ENCODE measurements at regions not wholly inside any gene's neighbourhood (a gene's known extent, or its start where the extent isn't known, plus 50 kb on each side); places are given as distances from the start of the nearest gene placed in this dataset.
"Not testable (repeated sequence)": the region's sequence is repeated elsewhere in the genome, so short reads cannot be mapped to it uniquely, and the experiment has no call there.

DNA sequence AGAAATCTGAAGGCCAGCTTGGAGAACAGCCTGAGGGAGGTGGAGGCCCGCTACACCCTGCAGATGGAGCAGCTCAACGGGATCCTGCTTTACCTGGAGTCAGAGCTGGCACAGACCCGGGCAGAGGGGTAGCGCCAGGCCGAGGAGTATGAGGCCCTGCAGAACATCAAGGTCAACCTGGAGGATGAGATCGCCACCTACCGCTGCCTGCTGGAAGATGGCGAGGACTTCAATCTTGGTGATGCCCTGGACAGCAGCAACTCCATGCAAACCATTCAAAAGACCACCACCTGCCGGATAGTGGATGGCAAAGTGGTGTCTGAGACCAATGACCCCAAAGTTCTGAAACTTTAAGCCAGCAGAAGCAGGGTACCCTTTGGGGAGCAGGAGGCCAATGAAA lies 318.4 kb downstream of the ZFHX3 start:
- DNase-seq, H3K9me3 ChIP-seq, H3K4me3 ChIP-seq, H3K36me3 ChIP-seq, H3K27me3 ChIP-seq, H3K4me1 ChIP-seq, H3K27ac ChIP-seq: not testable (repeated sequence)

DNA sequence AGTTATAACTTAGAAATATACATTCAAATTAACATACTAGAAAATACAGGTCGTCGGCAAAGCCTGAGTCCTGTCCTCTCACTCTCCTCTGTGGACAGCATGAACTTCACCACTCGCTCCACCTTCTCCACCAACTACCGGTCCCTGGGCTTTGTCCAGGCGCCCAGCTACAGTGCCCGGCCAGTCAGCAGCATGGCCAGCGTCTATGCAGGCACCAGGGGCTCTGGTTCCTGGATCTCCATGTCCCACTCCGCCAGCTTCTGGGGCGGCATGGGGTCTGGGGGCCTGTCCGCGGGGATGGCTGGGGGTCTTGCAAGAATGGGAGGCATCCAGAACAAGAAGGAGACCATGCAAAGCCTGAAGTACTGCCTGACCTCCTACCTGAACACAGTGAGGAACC lies 319.4 kb downstream of the ZFHX3 start:
- Histone ChIP-seq H3K4me1 (no peaks in the 10 kb centered on the region), H3K4me3 (no peak overlapping the region), H3K27ac (no peak overlapping the region), H3K9me3 (peaks cover 0 to 3% (median 0%) of the 10 kb centered on the region in 4 donors), H3K27me3 (no peaks in the 10 kb centered on the region), H3K36me3 (no peaks in the 10 kb centered on the region)
- TF ChIP-seq, protein P1, sequence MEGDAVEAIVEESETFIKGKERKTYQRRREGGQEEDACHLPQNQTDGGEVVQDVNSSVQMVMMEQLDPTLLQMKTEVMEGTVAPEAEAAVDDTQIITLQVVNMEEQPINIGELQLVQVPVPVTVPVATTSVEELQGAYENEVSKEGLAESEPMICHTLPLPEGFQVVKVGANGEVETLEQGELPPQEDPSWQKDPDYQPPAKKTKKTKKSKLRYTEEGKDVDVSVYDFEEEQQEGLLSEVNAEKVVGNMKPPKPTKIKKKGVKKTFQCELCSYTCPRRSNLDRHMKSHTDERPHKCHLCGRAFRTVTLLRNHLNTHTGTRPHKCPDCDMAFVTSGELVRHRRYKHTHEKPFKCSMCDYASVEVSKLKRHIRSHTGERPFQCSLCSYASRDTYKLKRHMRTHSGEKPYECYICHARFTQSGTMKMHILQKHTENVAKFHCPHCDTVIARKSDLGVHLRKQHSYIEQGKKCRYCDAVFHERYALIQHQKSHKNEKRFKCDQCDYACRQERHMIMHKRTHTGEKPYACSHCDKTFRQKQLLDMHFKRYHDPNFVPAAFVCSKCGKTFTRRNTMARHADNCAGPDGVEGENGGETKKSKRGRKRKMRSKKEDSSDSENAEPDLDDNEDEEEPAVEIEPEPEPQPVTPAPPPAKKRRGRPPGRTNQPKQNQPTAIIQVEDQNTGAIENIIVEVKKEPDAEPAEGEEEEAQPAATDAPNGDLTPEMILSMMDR (IDR thresholded peaks at IDR 0.05): no peak
- no peak for TF ChIP-seq POLR2A (IDR thresholded peaks at IDR 0.05)
- no peak for DNase-seq

DNA sequence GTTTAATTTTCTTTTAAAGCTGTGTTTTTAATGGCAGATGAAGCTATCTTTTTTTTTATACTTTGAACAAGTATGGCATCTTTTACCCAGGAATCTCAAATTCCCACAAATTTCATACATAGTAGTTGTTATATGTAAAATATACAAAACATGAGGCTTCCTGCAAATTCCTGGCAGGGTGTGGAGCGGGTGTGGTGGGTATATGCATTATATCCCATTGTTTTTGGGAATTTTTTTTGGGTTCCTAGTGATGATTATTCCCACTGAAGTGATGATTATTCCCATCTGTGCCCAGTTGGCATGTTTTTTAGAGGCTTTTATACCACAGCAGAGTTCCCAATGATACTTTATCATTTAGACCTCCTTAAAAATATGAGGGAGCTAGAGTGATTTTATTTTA lies 320.4 kb downstream of the ZFHX3 start:
- no peaks in the 10 kb centered on the region for H3K4me1 ChIP-seq
- no peaks in the 10 kb centered on the region for H3K27me3 ChIP-seq
- no peak for TF ChIP-seq POLR2A (IDR thresholded peaks at IDR 0.05)
- TF ChIP-seq, protein P1 (IDR thresholded peaks at IDR 0.05): no peak
- H3K9me3 ChIP-seq: peaks cover 0 to 3% (median 0%) of the 10 kb centered on the region in 4 donors
- DNase-seq: no peak
- no peaks in the 10 kb centered on the region for H3K36me3 ChIP-seq
- H3K27ac ChIP-seq: no peak overlapping the region
- H3K4me3 ChIP-seq: no peak overlapping the region

DNA sequence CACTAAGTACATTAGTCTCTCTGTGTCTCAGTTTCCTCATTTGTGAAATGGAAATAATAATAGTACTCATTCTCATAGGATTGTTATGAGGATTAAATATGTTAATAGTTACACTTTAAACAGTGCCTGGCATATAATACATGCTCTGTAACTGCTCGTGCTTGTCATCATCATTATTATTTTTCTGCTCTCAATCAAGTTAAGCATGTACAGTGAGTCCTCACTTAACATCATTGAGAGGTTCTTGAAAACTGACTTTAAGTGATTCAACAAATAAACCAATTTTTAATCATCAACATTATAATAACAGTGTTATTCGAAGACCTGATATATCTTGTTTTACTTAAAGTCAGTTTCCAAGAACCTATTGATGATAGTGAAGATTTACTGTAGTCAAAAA lies 322.3 kb downstream of the ZFHX3 start:
- no peak for DNase-seq
- Histone ChIP-seq H3K27me3 (no peaks in the 10 kb centered on the region), H3K27ac (no peak overlapping the region), H3K36me3 (no peaks in the 10 kb centered on the region), H3K4me3 (no peak overlapping the region), H3K4me1 (no peaks in the 10 kb centered on the region), H3K9me3 (peaks cover 0 to under 1% (median 0%) of the 10 kb centered on the region in 4 donors)
- no peak for TF ChIP-seq POLR2A (IDR thresholded peaks at IDR 0.05)
- TF ChIP-seq, protein P1 (IDR thresholded peaks at IDR 0.05): no peak

DNA sequence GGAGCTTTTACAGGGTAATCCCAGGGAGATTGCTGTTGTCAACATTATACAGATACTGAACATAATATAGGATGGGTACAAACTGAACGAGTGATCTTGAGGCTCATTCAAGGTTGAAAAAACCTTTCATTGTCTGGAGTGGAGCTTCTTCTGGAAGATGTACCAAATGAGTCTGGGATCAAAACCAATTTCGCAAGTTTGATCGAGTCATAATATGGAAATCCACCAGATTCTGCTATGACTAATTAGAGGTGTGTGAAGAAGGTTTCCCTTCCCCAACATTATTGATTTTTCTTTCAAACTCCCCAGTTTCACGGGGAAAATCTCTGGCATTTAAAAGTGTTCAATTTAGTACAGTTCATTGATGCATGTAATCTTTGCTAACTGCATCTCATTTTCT lies 324.1 kb downstream of the ZFHX3 start:
- Histone ChIP-seq H3K27me3 (no peaks in the 10 kb centered on the region), H3K4me1 (no peaks in the 10 kb centered on the region), H3K27ac (no peak overlapping the region), H3K4me3 (no peak overlapping the region), H3K36me3 (no peaks in the 10 kb centered on the region), H3K9me3 (no peaks in the 10 kb centered on the region)
- TF ChIP-seq, protein P1 (IDR thresholded peaks at IDR 0.05): no peak
- TF ChIP-seq POLR2A (IDR thresholded peaks at IDR 0.05): no peak
- DNase-seq: no peak

DNA sequence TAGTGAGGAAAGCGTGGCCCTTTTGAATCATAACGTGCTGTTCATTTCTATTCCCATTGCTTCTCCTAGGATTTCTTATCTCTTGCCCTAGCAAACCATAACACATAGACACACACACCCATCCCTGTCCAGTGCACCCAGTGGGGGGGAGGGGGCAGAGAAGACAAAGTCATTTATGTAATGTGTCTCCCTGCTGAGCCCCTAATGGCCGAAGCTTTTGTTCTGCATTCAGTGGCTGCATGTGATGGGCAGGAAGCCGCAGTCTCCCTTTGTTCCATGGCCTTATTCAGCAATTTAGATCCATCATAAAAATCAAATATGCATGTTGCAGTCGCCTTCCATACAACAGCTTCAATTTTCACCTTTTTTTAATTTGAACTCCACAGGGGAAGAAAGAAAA lies 325.4 kb downstream of the ZFHX3 start:
- Histone ChIP-seq H3K27me3 (no peaks in the 10 kb centered on the region), H3K9me3 (no peaks in the 10 kb centered on the region), H3K27ac (no peak overlapping the region), H3K4me1 (no peaks in the 10 kb centered on the region), H3K4me3 (no peak overlapping the region), H3K36me3 (no peaks in the 10 kb centered on the region)
- DNase-seq: no peak
- no peak for TF ChIP-seq POLR2A (IDR thresholded peaks at IDR 0.05)
- TF ChIP-seq, protein P1 (IDR thresholded peaks at IDR 0.05): no peak
